Testis (tissue), 2 donors: ENCODE measurements at regions not wholly inside any gene's neighbourhood (a gene's known extent, or its start where the extent isn't known, plus 50 kb on each side); places are given as distances from the start of the nearest gene placed in this dataset.
"Not testable (repeated sequence)": the region's sequence is repeated elsewhere in the genome, so short reads cannot be mapped to it uniquely, and the experiment has no call there.

Experiments used
- DNase-seq: peaks from one replicate; pipeline ENCODE4 v3.0.0-alpha.2; 2019
- H3K27ac ChIP-seq, 2 donors: fragments of 200-600 bp; sonication (generic); one replicate each; pipeline ENCODE4 v1.5.1; 2019
- H3K27me3 ChIP-seq: fragments of 200-600 bp; sonication (generic); one replicate; pipeline ENCODE4 v1.5.1; 2019
- H3K36me3 ChIP-seq: fragments of 200-600 bp; sonication (generic); one replicate; pipeline ENCODE4 v1.5.1; 2017; ENCODE audit warnings: low read depth; ENCODE audit errors: missing control alignments
- H3K4me1 ChIP-seq: fragments of 200-600 bp; sonication (generic); one replicate; pipeline ENCODE4 v1.5.1; 2019
- H3K4me3 ChIP-seq, 2 donors: fragments of 200-600 bp; sonication (generic); one replicate each; pipeline ENCODE4 v1.5.1; 2017 to 2019
- H3K9me3 ChIP-seq: fragments of 200-600 bp; sonication (generic); one replicate; pipeline ENCODE4 v1.5.1; 2017
- CTCF ChIP-seq, 3 experiments: fragments of 450-650 bp in 2 of 3; fragments of 200-600 bp in 1 of 3; sonication (generic) in 1 of 3; IDR thresholded peaks; one replicate each; pipeline ENCODE4 v1.5.1; 2016 to 2019; ENCODE audit warnings: antibody characterized with exemption in 3 of 3, mild to moderate bottlenecking in 2 of 3, moderate library complexity in 1 of 3
- POLR2A ChIP-seq: fragments of 450-650 bp; IDR thresholded peaks from one replicate; pipeline ENCODE4 v1.6.1; 2017; ENCODE audit warnings: antibody characterized with exemption, mild to moderate bottlenecking, moderate library complexity
- WGBS, 2 donors: methylation state at CpG; one replicate each; pipeline ENCODE4 v1.1.5; 2018; 5-methylcytosine and 5-hydroxymethylcytosine counted together
- intact Hi-C: fragments of 100-400 bp; cut with DNase I; formaldehyde crosslinking; loops from one replicate; pipeline ENCODE4 v1.15.1; 2023; ENCODE audit warnings: low total_unique reads

GRCh38 chr3:101122681-101123080 is 129.5 kb upstream of the ABI3BP start:
- no peak for TF ChIP-seq CTCF (IDR thresholded peaks at IDR 0.05)
- no peak for TF ChIP-seq POLR2A
- H3K27ac ChIP-seq, result no peak overlapping the region

GRCh38 chr3:101120039-101120438 is 126.8 kb upstream of the ABI3BP start:
- no peaks in the 10 kb centered on the region for H3K9me3 ChIP-seq
- WGBS, 2 donors, result 73 to 78% methylated on average over 2 of the region's 2 CpGs
- no peak overlapping the region for H3K4me3 ChIP-seq
- H3K27me3 ChIP-seq, result no peaks in the 10 kb centered on the region
- TF ChIP-seq POLR2A (no peak), CTCF (IDR thresholded peaks at IDR 0.05) (no peak)
- no peaks in the 10 kb centered on the region for H3K36me3 ChIP-seq
- H3K27ac ChIP-seq, result no peak overlapping the region
- H3K4me1 ChIP-seq, result no peaks in the 10 kb centered on the region
- intact Hi-C loops, result no loop called here
- no peak for DNase-seq

More at GRCh38 chr3:101122681-101123080, 129.5 kb upstream of the ABI3BP start:
- WGBS, 2 donors, result 90 to 93% methylated on average over 2 of the region's 2 CpGs
- H3K4me3 ChIP-seq, result no peak overlapping the region
- H3K27me3 ChIP-seq, result no peaks in the 10 kb centered on the region
- no peak for DNase-seq
- no peaks in the 10 kb centered on the region for H3K9me3 ChIP-seq
- H3K4me1 ChIP-seq, result no peaks in the 10 kb centered on the region
- intact Hi-C loops, result no loop called here
- no peaks in the 10 kb centered on the region for H3K36me3 ChIP-seq

GRCh38 chr3:101119535-101119934 is 126.3 kb upstream of the ABI3BP start:
- no peak for TF ChIP-seq POLR2A
- TF ChIP-seq CTCF (IDR thresholded peaks at IDR 0.05), result no peak
- intact Hi-C loops, result no loop called here
- Histone ChIP-seq H3K9me3 (no peaks in the 10 kb centered on the region), H3K36me3 (no peaks in the 10 kb centered on the region), H3K27me3 (no peaks in the 10 kb centered on the region), H3K27ac (no peak overlapping the region), H3K4me1 (no peaks in the 10 kb centered on the region), H3K4me3 (no peak overlapping the region)
- no peak for DNase-seq
- WGBS, 2 donors, result 59 to 66% methylated on average over 3 of the region's 3 CpGs

- TF ChIP-seq CTCF (IDR thresholded peaks at IDR 0.05) (no peak), POLR2A (no peak)
- Histone ChIP-seq H3K4me1 (no peaks in the 10 kb centered on the region), H3K27ac (no peak overlapping the region), H3K27me3 (no peaks in the 10 kb centered on the region), H3K4me3 (no peak overlapping the region), H3K36me3 (no peaks in the 10 kb centered on the region), H3K9me3 (no peaks in the 10 kb centered on the region)
- WGBS, 2 donors, result 69 to 85% methylated on average over 2 of the region's 2 CpGs
- DNase-seq, result no peak
- intact Hi-C loops, result no loop called here
Observed at GRCh38 chr3:101117980-101118379, 124.8 kb upstream of the ABI3BP start.

- Histone ChIP-seq H3K27ac (no peak overlapping the region), H3K4me3 (no peak overlapping the region), H3K27me3 (no peaks in the 10 kb centered on the region), H3K9me3 (no peaks in the 10 kb centered on the region), H3K36me3 (no peaks in the 10 kb centered on the region), H3K4me1 (no peaks in the 10 kb centered on the region)
- no peak for DNase-seq
- 61 to 83% methylated on average over 3 of the region's 3 CpGs for WGBS, 2 donors
- intact Hi-C loops, result no loop called here
- TF ChIP-seq CTCF (IDR thresholded peaks at IDR 0.05), result no peak
- TF ChIP-seq POLR2A, result no peak
Observed at GRCh38 chr3:101117465-101117864, 124.2 kb upstream of the ABI3BP start.

- H3K27ac ChIP-seq, DNase-seq, intact Hi-C loops, H3K4me3 ChIP-seq, H3K4me1 ChIP-seq, H3K27me3 ChIP-seq, H3K36me3 ChIP-seq, H3K9me3 ChIP-seq: not testable (repeated sequence)
- WGBS, 2 donors, result 90 to 92% methylated on average over 3 of the region's 3 CpGs
Observed at GRCh38 chr3:101110295-101110694, 117.1 kb upstream of the ABI3BP start.
